Neuronal stem cell (in vitro differentiated cells): ENCODE measurements at regions not wholly inside any gene's neighbourhood (a gene's known extent, or its start where the extent isn't known, plus 50 kb on each side); places are given as distances from the start of the nearest gene placed in this dataset.

Experiments
- DNase-seq: peaks from one replicate; pipeline ENCODE4 v3.0.0-alpha.2; 2013; ENCODE audit warnings: low spot score
- H2AFZ ChIP-seq: one replicate; pipeline ENCODE4 v1.6.1; 2013; ENCODE audit warnings: mild to moderate bottlenecking, low read length, inconsistent platforms
- H2AK5ac ChIP-seq: 2 replicates; pipeline ENCODE4 v1.6.1; 2013; ENCODE audit warnings: low read depth, mild to moderate bottlenecking, inconsistent platforms, low read length, moderate library complexity, mixed read lengths
- H2BK120ac ChIP-seq: 2 replicates; pipeline ENCODE4 v1.6.1; 2013; ENCODE audit warnings: low read depth, mild to moderate bottlenecking, inconsistent platforms, low read length, moderate library complexity, mixed read lengths
- H2BK12ac ChIP-seq: one replicate; pipeline ENCODE4 v1.6.1; 2013; ENCODE audit warnings: low read length, inconsistent platforms
- H2BK15ac ChIP-seq: 2 replicates; pipeline ENCODE4 v1.6.1; 2013; ENCODE audit warnings: mild to moderate bottlenecking, low read length, inconsistent platforms, mixed read lengths
- H2BK5ac ChIP-seq: one replicate; pipeline ENCODE4 v1.6.1; 2013; ENCODE audit warnings: inconsistent platforms, mild to moderate bottlenecking, low read length, moderate library complexity
- H3K14ac ChIP-seq: one replicate; pipeline ENCODE4 v1.6.1; 2013; ENCODE audit warnings: low read length, inconsistent platforms
- H3K18ac ChIP-seq: 2 replicates; pipeline ENCODE4 v1.6.1; 2013; ENCODE audit warnings: low read length, inconsistent platforms
- H3K23ac ChIP-seq: 2 replicates; pipeline ENCODE4 v1.6.1; 2013; ENCODE audit warnings: low read depth, mild to moderate bottlenecking, mixed read lengths, low read length, inconsistent platforms; ENCODE audit not compliant: poor library complexity
- H3K27ac ChIP-seq: replicated peaks from 3 replicates; pipeline ENCODE4 v1.5.1; 2013; ENCODE audit warnings: low read length, inconsistent platforms
- H3K27me3 ChIP-seq, 3 experiments: 2 replicates each; pipeline ENCODE4 v1.6.1; 2013; ENCODE audit warnings: low read length in 3 of 3, mild to moderate bottlenecking in 2 of 3, inconsistent platforms in 1 of 3, low read depth in 1 of 3, mixed read lengths in 1 of 3, moderate library complexity in 1 of 3; ENCODE audit not compliant: control insufficient read depth in 3 of 3, insufficient read depth in 3 of 3
- H3K36me3 ChIP-seq, 2 donors: replicated peaks in 1 of 2; 2 replicates each; pipeline ENCODE4 v1.6.1; 2013; ENCODE audit warnings: low read length in 2 of 2; ENCODE audit not compliant: control insufficient read depth in 2 of 2, insufficient read depth in 2 of 2
- H3K4ac ChIP-seq: 2 replicates; pipeline ENCODE4 v1.6.1; 2013; ENCODE audit warnings: inconsistent platforms, mild to moderate bottlenecking, low read length, moderate library complexity
- H3K4me1 ChIP-seq, 2 donors: 1 replicate in 1 of 2; 2 replicates in 1 of 2; pipeline ENCODE4 v1.6.1; 2013; ENCODE audit warnings: low read length in 2 of 2, low read depth in 1 of 2; ENCODE audit not compliant: control insufficient read depth in 2 of 2, insufficient read depth in 1 of 2
- H3K4me2 ChIP-seq: one replicate; pipeline ENCODE4 v1.6.1; 2013; ENCODE audit warnings: mild to moderate bottlenecking, low read length, inconsistent platforms; ENCODE audit not compliant: insufficient read depth, poor library complexity, severe bottlenecking
- H3K4me3 ChIP-seq, 2 donors: 2 replicates each; pipeline ENCODE4 v1.5.1; 2013; ENCODE audit warnings: low read length in 2 of 2, mild to moderate bottlenecking in 2 of 2, inconsistent platforms in 1 of 2, moderate library complexity in 1 of 2
- H3K79me1 ChIP-seq: one replicate; pipeline ENCODE4 v1.6.1; 2013; ENCODE audit warnings: low read depth, mild to moderate bottlenecking, inconsistent platforms, low read length, moderate library complexity
- H3K9ac ChIP-seq: one replicate; pipeline ENCODE4 v1.6.1; 2013; ENCODE audit warnings: mild to moderate bottlenecking, low read depth, low read length, inconsistent platforms; ENCODE audit not compliant: poor library complexity
- H3K9me3 ChIP-seq, 2 donors: replicated peaks in 1 of 2; 2 replicates each; pipeline versions ENCODE3 to v1.6.1; 2013; ENCODE audit warnings: low read length in 2 of 2, mild to moderate bottlenecking in 2 of 2, inconsistent platforms in 1 of 2, low read depth in 1 of 2, mixed read lengths in 1 of 2, moderate library complexity in 1 of 2; ENCODE audit not compliant: control insufficient read depth in 2 of 2, insufficient read depth in 1 of 2
- H4K8ac ChIP-seq: one replicate; pipeline ENCODE4 v1.6.1; 2013; ENCODE audit warnings: low read depth, mild to moderate bottlenecking, inconsistent platforms, low read length, moderate library complexity
- H4K91ac ChIP-seq: one replicate; pipeline ENCODE4 v1.6.1; 2013; ENCODE audit warnings: low read length, low read depth, mild to moderate bottlenecking, inconsistent platforms; ENCODE audit not compliant: poor library complexity
- WGBS, 2 donors: extraction: QIAGEN DNeasy Blood & Tissue Kit; methylation state at CpG; one replicate each; pipeline ENCODE4 v1.1.7; 2013; ENCODE audit warnings: missing lambda C conversion rate in 2 of 2, mixed read lengths in 1 of 2; ENCODE audit not compliant: insufficient read length in 2 of 2, insufficient replicate concordance in 1 of 2; ENCODE audit errors: extremely low coverage in 2 of 2; 5-methylcytosine and 5-hydroxymethylcytosine counted together

- no peaks in the 10 kb centered on the region for H3K36me3 ChIP-seq
- H3K27me3 ChIP-seq = peaks cover 0 to 18% (median 17%) of the 10 kb centered on the region in 3 experiments
- H3K4me2 ChIP-seq = peak overlapping the region; percentile 46
- no peak overlapping the region for H2BK15ac ChIP-seq
- no peak overlapping the region for H4K91ac ChIP-seq
- H2AK5ac ChIP-seq = no peak overlapping the region
- H2BK5ac ChIP-seq = no peak overlapping the region
- no peak overlapping the region for H2BK120ac ChIP-seq
- no peak overlapping the region for H3K23ac ChIP-seq
- H3K4ac ChIP-seq = no peak overlapping the region
- H3K79me1 ChIP-seq = no peaks in the 10 kb centered on the region
- DNase-seq = no peak
- no CpG with 5 or more reads among the region's 7 CpGs for WGBS, 2 donors
- no peaks in the 10 kb centered on the region for H3K9me3 ChIP-seq
- no peak overlapping the region for H3K4me3 ChIP-seq
- no peak overlapping the region for H2AFZ ChIP-seq
- peak overlapping the region; percentile 41 for H3K18ac ChIP-seq
- peaks cover 0 to 5% of the 10 kb centered on the region in 2 donors for H3K4me1 ChIP-seq
- no peak overlapping the region for H3K27ac ChIP-seq
- no peak overlapping the region for H3K9ac ChIP-seq
- no peak overlapping the region for H3K14ac ChIP-seq
- H4K8ac ChIP-seq = no peak overlapping the region
- no peak overlapping the region for H2BK12ac ChIP-seq
Observed at GRCh38 chr12:114501474-114501807, 95.5 kb upstream of the TBX5 start.

- no peak overlapping the region for H3K14ac ChIP-seq
- H2BK120ac ChIP-seq = no peak overlapping the region
- peak overlapping the region; percentile 68 for H3K4me2 ChIP-seq
- H3K27me3 ChIP-seq = peaks cover 0 to 18% (median 17%) of the 10 kb centered on the region in 3 experiments
- H3K9me3 ChIP-seq = no peaks in the 10 kb centered on the region
- DNase-seq = no peak
- H3K4me1 ChIP-seq = peaks cover 0 to 5% of the 10 kb centered on the region in 2 donors
- no peak overlapping the region for H3K9ac ChIP-seq
- no peak overlapping the region for H3K27ac ChIP-seq
- no peaks in the 10 kb centered on the region for H3K36me3 ChIP-seq
- no peak overlapping the region for H2BK15ac ChIP-seq
- WGBS, 2 donors = no CpG with 5 or more reads among the region's 20 CpGs
- H3K4ac ChIP-seq = no peak overlapping the region
- no peak overlapping the region for H3K18ac ChIP-seq
- no peak overlapping the region for H2AFZ ChIP-seq
- no peak overlapping the region for H4K91ac ChIP-seq
- H2BK12ac ChIP-seq = no peak overlapping the region
- no peaks in the 10 kb centered on the region for H3K79me1 ChIP-seq
- H4K8ac ChIP-seq = no peak overlapping the region
- no peak overlapping the region for H3K4me3 ChIP-seq
- no peak overlapping the region for H3K23ac ChIP-seq
- H2BK5ac ChIP-seq = no peak overlapping the region
- H2AK5ac ChIP-seq = no peak overlapping the region
Observed at GRCh38 chr12:114500775-114501473, 95.0 kb upstream of the TBX5 start.

DNA sequence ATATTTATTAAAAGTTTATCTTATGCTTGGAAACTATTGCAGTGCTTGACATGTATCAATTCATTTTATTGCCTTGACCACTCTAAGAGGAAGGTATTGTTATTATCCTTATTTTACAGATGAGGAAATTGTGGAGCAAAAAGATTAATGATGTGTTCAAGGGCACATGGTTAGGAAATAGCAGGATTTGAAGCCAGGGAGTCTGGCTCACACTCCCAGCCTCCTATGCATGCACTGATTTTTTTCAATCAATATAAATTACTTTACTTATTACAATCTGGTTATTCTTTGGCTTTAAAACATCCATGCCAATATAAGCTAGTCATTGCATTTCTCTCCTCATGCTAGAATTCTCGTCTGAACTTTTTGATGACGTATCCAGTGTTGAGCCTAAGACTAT, 94.2 kb upstream of the TBX5 start:
- no peak overlapping the region for H3K23ac ChIP-seq
- H2AK5ac ChIP-seq = no peak overlapping the region
- no peak overlapping the region for H3K18ac ChIP-seq
- H3K4me2 ChIP-seq = no peak overlapping the region
- H2BK5ac ChIP-seq = no peak overlapping the region
- no peak overlapping the region for H3K4me3 ChIP-seq
- peaks cover 0 to 18% (median 16%) of the 10 kb centered on the region in 3 experiments for H3K27me3 ChIP-seq
- no peak overlapping the region for H4K8ac ChIP-seq
- no peak overlapping the region for H3K4ac ChIP-seq
- no peak overlapping the region for H2AFZ ChIP-seq
- H3K14ac ChIP-seq = no peak overlapping the region
- H3K9me3 ChIP-seq = no peaks in the 10 kb centered on the region
- no peaks in the 10 kb centered on the region for H3K36me3 ChIP-seq
- no peak overlapping the region for H2BK15ac ChIP-seq
- H3K79me1 ChIP-seq = no peaks in the 10 kb centered on the region
- H3K4me1 ChIP-seq = peaks cover 0 to 5% of the 10 kb centered on the region in 2 donors
- H2BK120ac ChIP-seq = no peak overlapping the region
- no peak overlapping the region for H2BK12ac ChIP-seq
- no peak overlapping the region for H3K27ac ChIP-seq
- DNase-seq = no peak
- WGBS, 2 donors = no CpG with 5 or more reads among the region's 2 CpGs
- H4K91ac ChIP-seq = no peak overlapping the region
- no peak overlapping the region for H3K9ac ChIP-seq

DNA sequence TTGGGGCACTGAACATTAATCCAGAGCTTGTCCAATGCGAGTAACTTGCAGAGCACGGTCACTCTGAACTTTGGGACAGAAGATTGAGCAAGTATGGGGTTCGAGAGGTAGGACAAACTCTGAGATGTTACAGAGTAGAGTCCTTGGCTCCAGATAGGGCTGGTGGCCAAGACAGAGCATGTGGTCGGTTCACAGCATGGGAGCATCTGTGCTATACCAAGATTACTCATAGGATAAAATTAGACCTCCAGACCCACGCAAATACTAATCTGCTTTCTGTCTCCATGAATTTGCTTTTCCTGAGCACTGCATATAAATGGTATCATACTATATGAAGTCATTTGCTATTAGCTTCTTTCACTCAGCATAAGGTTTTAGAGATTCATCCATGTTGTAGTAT, 93.4 kb upstream of the TBX5 start:
- no peak overlapping the region for H2BK120ac ChIP-seq
- H4K91ac ChIP-seq = no peak overlapping the region
- H3K4me3 ChIP-seq = no peak overlapping the region
- no peak overlapping the region for H2BK15ac ChIP-seq
- H3K23ac ChIP-seq = no peak overlapping the region
- H3K4me2 ChIP-seq = no peak overlapping the region
- H3K27me3 ChIP-seq = peaks cover 0 to 18% (median 16%) of the 10 kb centered on the region in 3 experiments
- peaks cover 0 to 5% of the 10 kb centered on the region in 2 donors for H3K4me1 ChIP-seq
- H3K4ac ChIP-seq = no peak overlapping the region
- no peak overlapping the region for H4K8ac ChIP-seq
- DNase-seq = no peak
- H3K36me3 ChIP-seq = no peaks in the 10 kb centered on the region
- H3K27ac ChIP-seq = no peak overlapping the region
- H2BK12ac ChIP-seq = no peak overlapping the region
- no peak overlapping the region for H2AK5ac ChIP-seq
- H3K9me3 ChIP-seq = no peaks in the 10 kb centered on the region
- WGBS, 2 donors = no CpG with 5 or more reads among the region's 5 CpGs
- no peak overlapping the region for H2BK5ac ChIP-seq
- no peak overlapping the region for H3K18ac ChIP-seq
- H2AFZ ChIP-seq = no peak overlapping the region
- no peak overlapping the region for H3K14ac ChIP-seq
- H3K79me1 ChIP-seq = no peaks in the 10 kb centered on the region
- no peak overlapping the region for H3K9ac ChIP-seq
